Vagina (tissue), 2 donors: ENCODE measurements at regions not wholly inside any gene's neighbourhood (a gene's known extent, or its start where the extent isn't known, plus 50 kb on each side); places are given as distances from the start of the nearest gene placed in this dataset.
"Not testable (repeated sequence)": the region's sequence is repeated elsewhere in the genome, so short reads cannot be mapped to it uniquely, and the experiment has no call there.

Experiments
- CTCF ChIP-seq, 3 experiments: fragments of 450-650 bp in 2 of 3; fragments of 200-600 bp in 1 of 3; sonication (generic) in 1 of 3; IDR thresholded peaks; one replicate each; pipeline ENCODE4 v1.5.1; 2017 to 2019; ENCODE audit warnings: antibody characterized with exemption in 3 of 3, mild to moderate bottlenecking in 2 of 3, moderate library complexity in 2 of 3
- POLR2A ChIP-seq, 2 donors: fragments of 450-650 bp; IDR thresholded peaks; one replicate each; pipeline ENCODE4 v1.6.1; 2017; ENCODE audit warnings: antibody characterized with exemption in 2 of 2, mild to moderate bottlenecking in 2 of 2, moderate library complexity in 2 of 2

GRCh38 chr1:184817003-184817402, 62.3 kb upstream of the EDEM3 start:
- TF ChIP-seq CTCF, POLR2A (IDR thresholded peaks at IDR 0.05): not testable (repeated sequence)
